ENCODE measurements at regions not wholly inside any gene's neighbourhood (a gene's known extent, or its start where the extent isn't known, plus 50 kb on each side); places are given as distances from the start of the nearest gene placed in this dataset.

DNA sequence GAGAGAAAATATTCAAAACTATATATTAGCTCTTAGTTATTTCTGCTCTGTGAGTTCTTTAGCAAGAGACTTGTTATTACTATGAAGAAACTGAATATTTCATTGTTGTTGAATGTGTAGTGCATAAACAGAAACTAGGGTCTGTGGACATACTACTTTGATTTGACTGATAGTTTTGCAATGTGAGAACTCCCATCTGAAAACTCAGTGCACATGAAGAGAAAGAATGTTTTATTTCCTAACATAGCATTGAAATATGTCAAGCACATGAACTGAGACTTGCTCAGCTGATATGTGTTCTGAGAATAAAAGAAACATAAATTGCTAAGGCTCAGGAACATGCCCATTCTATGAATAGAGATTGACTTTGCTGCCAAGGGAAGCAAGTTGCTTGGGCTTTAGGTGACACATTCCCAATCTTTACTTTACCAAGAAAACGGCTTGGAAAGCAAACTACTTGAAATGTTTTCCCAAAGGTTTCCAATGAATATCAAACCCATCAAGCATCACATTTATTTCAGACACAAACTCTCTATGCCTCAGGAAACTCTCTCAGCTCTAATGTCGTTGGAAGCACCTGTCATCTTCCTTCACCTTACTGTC is 290.4 kb downstream of the SLC16A7 start:
- TF ChIP-seq, protein P1, sequence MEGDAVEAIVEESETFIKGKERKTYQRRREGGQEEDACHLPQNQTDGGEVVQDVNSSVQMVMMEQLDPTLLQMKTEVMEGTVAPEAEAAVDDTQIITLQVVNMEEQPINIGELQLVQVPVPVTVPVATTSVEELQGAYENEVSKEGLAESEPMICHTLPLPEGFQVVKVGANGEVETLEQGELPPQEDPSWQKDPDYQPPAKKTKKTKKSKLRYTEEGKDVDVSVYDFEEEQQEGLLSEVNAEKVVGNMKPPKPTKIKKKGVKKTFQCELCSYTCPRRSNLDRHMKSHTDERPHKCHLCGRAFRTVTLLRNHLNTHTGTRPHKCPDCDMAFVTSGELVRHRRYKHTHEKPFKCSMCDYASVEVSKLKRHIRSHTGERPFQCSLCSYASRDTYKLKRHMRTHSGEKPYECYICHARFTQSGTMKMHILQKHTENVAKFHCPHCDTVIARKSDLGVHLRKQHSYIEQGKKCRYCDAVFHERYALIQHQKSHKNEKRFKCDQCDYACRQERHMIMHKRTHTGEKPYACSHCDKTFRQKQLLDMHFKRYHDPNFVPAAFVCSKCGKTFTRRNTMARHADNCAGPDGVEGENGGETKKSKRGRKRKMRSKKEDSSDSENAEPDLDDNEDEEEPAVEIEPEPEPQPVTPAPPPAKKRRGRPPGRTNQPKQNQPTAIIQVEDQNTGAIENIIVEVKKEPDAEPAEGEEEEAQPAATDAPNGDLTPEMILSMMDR (optimal IDR thresholded peaks at IDR 0.05 in 1 of 3, IDR thresholded peaks at IDR 0.05 in 1 of 3, conservative IDR thresholded peaks at IDR 0.05 in 1 of 3; ENCODE audit: extremely low read depth in 1 of 3, insufficient read depth in 2 of 3, low read length in 3 of 3): no peak
- TF ChIP-seq EZH2 (IDR thresholded peaks at IDR 0.05; ENCODE audit: low read length): no peak
